RPMI7951 (cell line): ENCODE measurements at regions not wholly inside any gene's neighbourhood (a gene's known extent, or its start where the extent isn't known, plus 50 kb on each side); places are given as distances from the start of the nearest gene placed in this dataset.
A peak's percentile ranks its signal among the peaks of the same experiment; 100 is the strongest.

Experiments
- DNase-seq: peaks from one replicate; pipeline ENCODE4 v3.0.0-alpha.2; 2012; ENCODE audit warnings: low read depth

DNA sequence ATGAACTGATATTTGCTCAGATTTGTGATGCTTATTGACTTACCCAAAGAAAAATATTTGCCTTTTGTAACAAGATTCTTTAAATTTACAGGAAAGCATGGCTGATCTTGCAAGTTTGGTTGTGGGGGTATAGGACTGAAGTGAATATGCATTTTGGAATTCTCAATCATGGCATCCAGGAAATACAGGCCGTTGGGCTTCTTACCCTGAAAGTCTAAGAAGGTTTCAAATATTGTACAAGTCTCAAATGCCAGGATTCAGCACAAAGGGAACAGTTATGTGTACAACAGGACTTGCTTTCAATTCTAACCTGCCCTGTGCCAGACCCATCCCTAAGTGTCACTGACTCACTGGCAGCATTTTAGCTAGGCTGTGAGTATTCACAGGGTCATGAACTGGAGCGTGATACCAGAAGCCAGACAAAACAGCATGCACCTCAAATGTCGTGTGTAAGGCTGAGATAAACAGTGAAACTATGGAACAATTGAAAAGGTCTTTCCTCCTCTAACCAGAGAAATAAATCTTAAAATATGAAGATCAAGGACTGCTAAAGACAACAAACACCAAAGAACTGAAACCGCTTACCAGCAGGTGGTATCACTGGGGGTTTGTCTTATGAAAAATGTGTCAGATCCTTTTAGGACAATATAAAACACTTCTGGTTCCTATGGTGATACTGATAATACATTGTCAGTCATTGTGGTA is 168.6 kb upstream of the RGMB start:
- no peak for DNase-seq

DNA sequence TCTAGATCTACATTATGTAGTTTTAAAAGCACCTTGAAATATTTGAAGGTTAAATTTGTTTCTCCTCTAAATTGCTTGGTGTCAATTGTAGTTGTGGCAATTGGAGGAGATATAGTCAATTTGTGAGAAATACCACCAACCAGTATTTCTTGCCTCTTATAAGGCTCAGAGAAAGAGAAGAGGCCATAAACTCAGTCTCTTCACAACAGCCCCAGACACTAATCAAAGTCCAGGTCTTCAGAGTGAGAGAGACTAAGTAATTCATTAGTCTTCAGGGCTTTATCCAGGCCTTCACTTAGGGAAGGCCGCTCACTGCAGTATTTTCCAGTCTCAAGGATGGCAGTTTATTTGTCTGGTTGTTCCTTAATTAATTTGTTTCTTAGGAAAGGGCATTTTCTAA is 168.0 kb upstream of the RGMB start:
- no peak for DNase-seq

DNA sequence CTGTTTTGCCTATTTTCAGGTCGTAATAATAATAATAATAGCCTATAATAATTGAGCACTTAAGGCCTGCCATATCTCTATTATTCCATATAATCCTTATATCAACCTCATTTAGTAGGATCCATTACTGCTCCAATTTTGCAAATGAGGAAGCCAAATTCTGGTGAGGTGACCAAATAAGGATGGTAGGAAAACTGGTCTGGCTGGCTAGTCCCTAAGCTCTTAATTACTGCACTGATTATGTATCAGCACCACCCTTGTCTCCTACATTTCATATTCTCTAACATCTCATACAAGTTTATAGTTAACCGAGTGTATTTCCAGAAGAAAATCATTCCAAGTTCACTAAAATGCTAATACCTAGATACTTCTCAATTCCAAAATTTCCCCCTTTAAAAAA is 166.5 kb upstream of the RGMB start:
- no peak for DNase-seq

DNA sequence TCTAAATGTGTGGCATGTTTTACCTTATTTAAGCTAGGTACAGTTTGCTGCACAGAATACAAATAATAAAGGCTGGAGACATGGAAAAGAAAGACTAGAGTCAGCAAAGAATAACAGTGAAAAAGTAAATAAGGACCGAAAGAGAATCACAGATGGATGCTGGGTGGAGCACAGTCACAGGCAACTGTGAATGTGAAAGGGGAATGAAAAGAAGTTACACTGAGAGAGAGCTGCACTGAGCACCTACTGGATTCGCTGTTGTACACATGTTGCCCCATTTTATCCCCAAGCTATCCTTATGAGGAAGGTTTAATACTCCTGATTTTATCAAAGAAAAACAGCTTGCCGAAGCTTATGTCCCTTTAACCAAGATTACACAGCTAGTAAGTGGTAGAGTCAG is 165.4 kb upstream of the RGMB start:
- no peak for DNase-seq

DNA sequence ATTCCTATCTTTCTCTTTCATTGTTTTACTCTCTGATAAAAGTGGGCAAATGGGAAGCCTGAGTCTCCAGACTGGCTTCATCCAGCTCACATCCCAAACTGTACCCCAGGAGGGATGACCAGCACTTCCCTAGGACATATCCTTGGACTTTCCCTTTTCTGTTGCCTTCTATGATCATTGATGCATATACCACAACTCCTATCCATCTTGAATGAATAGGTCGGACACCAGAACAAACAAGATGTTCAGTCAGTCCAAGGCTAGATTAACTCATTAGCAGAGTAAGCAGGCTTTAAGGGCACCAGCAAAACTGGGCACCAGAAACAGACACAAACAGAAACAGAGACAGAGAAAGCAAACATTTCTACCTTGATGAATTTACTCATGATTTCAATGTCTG is 159.1 kb upstream of the RGMB start:
- DNase-seq, result no peak

DNA sequence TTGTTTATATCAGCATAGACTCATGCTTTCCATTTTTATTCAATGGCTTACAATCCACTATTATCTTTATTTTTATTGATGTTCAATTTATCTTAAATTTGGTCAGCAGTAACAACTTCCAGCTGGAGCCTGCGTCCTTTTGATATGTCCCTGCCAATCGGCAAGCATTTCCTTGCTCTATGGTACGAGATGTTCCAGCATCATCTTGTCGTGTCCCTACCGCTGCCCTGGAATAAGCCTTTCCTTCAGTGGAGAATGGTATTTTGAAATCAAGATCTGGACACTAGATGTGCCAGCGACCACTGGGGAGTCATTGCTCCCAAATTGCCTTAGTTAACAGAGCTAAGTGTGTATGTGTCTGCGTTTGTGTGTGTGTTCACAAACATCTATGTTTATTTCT is 151.6 kb upstream of the RGMB start:
- DNase-seq, result no peak

DNA sequence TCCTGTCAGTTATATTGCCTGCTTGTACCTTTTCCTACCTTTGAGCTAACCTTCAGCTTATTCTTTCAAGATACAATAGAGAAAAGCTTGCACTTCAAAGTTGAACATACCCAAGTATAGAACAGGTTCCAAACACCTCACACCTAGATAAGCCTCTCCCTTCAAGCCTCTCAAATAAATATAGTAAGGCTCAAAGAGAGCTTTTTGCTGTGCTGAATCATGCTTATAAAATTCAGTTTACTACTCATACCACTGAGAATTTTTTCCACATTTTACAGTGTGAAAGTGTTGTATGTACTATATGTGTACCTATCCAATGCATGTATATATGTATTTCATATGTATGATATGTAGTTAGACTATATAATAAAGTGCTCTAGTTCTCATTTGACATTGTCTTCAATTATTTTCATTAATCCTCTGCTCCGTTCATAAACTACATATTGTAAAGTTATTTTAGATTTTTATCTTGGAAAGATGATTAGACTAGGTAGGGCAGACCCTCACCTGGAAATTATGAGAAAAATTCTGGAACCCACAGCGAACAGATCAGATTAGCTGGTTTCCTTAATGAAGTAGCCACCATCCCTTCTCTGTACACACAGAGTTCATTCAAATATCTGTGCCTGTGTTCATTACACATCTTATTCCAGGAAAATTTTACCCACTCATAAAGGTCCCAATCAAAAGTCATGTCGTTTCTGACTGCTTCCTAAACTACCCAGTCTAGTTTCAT is 149.2 kb upstream of the RGMB start:
- DNase-seq, result no peak

DNA sequence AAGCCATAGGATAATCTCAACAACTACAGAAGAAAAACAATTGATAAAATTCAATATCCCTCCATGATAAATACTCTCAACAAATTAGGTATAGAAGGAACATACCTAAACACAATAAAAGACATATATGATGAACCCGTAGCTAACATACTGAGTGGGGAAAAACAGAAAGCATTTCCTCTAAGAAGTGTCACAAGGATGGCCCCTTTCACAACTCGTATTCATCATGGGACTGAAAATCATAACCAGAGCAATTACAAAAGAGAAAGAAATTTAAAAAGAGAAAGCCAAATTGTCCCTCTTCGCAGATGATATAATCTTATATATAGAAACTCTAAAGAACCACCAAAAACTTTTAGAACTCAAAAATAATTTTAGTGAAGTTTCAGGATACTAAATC is 146.3 kb upstream of the RGMB start:
- no peak for DNase-seq

DNA sequence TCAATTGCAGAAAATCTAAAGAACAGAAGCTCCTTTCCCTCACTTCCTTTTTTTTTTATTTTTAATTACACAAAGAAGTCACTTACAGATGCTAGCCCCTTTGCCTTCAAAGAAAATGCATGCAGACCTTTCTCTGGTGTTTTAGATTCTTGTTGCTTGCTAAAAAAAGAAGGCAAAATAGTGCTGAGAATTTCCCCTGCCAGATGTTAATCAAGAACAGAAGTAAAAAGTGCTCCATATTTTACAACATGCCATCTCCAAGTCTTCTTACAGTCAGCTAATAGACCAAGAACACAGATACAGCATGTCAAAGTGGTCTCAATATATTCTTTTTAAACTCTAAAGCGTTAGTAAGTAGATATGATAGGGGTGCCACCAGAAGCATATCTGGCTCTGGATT is 142.8 kb upstream of the RGMB start:
- no peak for DNase-seq

DNA sequence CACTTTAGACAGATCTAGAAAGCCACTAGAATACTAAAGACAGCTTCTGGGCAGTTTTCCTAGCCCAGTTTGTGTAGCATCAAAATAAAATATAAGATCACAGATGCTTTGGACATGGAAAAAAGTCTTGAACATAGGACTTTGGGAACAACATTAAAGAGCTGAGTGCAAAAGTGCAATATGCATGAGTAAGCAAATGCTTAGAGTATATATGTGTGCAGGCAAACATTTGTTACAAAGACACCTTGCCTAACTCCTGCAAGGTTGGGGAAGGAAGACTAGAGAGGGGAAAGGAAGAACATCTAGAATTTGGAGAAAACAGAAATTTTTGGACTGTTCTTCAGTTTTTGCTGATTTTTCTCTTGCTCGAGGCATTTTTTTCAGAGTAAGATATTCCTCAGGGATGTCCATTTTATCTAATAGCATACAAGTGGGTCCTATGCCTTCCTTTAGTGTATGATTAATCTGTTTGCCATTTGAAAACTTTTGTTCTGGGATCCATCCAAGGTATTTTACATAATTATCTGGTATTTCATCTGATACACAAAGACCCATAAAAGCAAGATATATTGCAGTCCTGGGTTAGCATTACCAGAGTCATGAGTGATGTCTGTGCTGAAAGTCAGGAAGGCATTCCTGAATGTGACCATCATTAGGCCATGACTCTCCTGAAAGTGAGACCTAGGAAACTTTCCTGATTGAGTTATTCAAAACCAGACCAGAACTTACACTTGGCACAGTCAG is 142.0 kb upstream of the RGMB start:
- peak; percentile 55 for DNase-seq

DNA sequence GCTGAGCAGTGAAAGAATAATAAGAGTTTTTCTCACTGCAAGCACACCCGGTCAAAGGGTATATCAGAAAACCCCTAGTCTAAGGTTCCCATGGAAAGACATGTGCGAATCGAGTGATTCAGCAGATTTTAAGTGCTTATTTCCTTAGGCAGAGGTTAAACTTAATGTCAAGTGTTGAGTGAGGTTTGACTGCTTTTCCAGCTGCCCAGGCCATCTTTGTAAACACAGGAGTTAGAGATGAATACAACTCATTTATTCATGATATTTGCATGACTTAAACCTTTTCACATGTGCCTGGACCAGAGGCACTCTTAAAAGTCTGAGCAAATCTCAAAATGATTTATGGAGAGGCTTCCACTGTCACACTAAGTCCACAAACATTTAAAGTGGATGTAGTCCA is 137.8 kb upstream of the RGMB start:
- peak; percentile 12 for DNase-seq

DNA sequence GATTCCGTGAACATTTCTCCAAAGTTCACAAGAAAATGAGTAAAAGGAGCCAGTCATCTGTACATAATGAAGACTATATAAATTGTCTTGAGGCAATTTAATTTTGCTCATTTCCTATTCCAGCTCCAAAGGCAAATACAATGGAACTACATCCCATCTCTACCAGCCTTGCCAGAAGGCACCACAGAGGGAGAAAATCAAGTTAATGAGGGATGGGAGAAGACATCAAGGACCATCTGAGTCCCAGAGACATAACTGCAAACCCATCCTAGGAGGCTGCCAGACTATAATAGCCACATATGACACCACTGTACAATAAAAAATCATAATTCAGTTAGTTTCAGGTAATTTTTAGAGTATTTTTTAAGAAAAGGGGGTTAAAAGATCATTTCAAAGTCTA is 136.3 kb upstream of the RGMB start:
- DNase-seq, result no peak

DNA sequence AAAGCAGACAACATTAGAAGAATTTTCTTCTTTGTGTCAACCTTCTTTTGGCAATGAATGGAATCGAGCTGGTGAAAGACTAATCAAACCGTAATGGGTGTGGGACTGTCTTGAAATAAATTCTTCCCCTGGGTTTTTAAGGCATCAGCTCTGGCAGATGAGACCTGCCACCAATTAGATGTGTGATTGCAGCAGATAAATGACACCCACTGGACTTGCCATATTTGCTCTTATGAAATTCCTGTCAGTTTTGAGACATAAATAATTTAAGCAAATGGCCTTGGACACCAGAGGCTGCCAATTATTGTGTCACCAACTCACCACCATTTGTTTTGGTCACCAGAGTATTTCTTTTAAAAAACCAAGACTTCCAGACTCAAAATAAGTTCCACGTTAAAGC is 135.9 kb upstream of the RGMB start:
- DNase-seq, result no peak

DNA sequence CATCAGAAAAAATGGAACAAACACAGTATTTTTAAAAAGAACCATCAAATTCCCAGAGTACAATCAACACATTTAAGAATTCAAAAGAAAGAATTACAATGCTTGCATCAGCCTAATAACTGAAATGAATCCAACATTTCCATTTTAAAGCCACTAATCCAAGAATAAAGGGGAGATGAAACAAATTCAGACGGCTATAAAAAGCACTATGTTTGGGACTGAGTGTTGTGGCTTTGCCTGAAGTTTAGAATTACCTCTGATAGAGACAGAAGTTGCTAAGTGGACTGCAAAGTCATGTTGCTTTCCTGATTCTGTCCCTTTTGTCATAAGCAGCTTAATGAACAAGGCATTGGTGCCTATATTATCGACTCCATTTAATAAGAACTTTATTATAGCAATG is 135.4 kb upstream of the RGMB start:
- no peak for DNase-seq

DNA sequence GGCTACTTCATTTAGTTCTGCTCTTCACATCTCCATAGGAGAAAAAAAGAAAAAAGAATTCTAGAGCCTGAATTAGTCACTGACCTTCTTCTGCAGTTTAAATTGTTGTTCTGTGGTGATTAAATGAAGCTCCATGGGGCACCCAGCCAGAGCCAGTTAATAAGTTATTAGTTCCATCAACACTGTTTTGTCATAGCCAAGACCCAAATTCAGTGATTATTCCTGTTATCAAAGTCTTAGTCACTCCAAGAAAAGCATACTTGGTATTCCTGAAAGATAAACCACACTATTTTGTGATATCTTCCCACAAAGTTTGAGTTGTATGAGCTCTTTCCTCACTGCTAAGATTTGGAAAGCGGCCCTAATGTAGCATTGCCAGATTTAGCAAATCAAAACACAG is 134.8 kb upstream of the RGMB start:
- DNase-seq, result no peak

DNA sequence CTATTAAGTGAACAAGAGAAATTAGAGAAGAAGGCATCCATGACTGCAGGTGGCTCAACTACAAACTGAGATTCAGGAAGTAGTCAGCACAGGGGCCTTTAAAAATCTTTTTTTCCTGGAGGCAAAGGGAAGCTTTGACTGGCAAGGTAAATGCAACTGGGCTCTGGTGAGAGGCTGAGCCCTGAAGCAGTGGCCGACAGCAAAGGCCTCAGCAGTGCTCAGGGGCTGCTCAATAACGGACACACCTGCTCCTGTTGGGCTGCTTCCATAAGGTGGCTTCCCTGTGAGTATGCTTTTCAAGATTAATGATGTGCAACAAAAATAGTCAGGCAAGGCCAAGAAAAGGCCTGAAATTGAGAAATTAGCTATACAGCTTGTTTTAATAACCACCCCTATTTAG is 134.2 kb upstream of the RGMB start:
- no peak for DNase-seq

DNA sequence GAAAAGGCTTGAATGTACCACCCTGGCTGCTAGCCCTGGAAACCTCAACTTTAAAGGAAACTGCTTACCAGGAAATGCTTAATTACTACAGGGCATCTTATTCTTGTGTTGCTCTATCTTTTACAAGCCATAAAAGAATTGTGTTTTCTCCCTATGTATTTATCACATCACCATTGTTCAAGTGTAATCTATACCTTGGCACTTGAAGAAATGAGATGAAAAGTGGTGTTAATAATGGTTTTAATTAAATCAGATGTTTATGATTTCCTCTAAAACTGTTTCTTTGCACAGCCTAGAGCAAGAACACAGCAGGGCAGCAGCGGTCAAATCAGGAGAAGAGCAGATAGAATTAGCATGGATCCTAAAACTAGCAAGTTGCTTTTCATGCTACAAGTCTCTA is 131.8 kb upstream of the RGMB start:
- DNase-seq, result no peak

DNA sequence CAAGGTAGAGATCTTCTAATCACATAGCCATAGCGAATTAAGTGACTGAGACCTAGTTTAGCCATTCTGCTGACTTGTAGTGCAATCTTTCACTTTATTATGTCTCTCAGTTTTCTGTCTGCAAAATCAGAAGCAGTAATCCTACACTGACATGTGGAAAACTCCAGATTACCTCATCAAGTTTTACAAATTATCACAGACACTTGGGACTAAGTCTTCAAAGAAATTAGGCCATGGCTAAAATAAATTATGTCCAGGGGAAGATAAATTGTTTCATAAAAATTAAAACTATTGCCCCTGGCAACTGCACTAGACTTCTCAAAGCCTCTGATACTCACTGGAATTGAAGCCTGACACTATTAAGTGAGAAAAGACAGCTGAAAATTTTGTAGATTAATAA is 129.9 kb upstream of the RGMB start:
- DNase-seq, result no peak

DNA sequence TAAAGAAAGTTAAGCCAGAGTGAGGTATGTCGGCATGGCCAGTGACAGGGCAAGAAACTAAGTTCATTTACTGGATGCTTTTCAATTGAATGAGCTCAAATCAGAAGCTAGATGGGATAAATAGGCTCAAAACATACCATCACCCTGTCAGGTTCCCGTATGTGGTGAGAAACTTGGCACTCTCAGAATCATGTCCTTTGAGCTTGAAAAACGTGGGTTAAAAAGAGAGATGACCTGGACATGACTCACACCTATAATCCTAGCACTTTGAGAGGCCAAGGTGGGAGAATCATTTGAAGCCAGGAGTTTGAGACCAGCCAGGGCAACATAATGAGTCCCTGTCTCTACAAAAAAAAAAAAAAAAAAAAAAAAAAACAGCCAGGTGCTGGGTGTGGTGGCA is 121.7 kb upstream of the RGMB start:
- no peak for DNase-seq

DNA sequence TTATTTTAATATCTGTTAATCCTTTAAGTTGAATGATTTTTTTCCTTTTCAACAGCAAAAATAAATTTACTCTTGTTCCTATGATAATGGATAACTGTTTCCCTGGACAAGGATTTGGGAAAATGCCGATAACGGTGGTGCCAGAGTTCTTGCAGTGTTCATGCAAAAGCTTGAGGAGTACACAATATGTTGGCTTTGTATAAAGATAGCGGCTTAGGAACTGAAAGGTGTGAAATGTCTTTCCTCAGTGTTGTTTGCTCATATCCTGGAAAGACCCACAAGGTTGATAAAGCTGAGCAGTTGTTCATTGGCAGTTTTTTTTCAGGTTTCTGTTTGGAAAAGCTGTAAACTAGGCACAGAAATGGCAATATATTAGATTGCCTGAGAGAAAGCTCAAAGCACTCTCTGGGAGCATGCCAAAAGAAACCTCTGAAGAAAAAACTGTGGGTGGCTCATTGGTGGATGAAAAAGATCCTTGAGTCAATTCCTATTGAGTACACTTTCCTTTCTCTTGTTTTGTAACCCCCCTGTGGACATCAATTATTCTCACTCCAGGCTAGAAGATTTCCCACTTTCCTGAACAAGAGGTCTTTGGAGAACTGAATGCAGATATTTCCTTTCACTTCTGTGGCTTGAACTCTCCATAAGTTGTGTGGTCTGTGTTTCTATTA is 117.2 kb upstream of the RGMB start:
- DNase-seq, result no peak

DNA sequence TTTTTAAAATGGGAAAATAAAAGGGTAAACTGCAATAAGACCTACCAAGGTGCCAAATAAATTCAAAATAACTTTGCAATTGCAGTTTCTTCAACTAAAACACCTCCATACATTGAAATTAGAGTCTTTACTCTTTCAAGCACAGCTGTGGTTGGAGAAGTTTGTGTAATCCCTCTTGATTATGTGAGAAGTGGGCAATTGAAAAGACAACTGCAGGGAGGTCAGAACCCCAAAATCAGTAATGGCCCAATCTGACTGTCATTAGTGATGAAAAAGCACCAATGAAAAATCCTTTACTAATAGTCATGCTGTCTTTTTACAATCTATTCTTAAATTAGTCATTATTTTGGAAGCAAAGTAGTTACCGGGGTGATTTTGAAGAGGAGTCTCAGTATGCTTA is 116.7 kb upstream of the RGMB start:
- no peak for DNase-seq

DNA sequence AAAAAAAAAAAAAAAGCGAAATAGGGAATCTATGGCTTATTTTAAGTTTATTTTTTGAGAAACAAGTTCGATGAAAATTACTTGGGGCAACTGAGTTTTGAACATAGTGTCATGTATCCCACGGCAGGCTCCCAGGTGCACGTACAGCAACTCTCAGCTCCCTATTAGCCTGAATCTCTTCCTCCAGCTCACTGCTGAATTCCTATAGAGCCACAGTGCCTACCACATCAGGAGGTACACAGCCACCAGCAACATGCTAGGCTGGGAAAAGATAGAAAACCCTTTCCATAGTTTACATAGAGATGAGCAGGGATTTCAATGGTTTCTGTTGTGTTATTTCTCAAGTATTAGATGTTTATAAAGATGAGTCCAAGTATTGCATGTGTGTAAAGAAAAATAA is 115.9 kb upstream of the RGMB start:
- no peak for DNase-seq

DNA sequence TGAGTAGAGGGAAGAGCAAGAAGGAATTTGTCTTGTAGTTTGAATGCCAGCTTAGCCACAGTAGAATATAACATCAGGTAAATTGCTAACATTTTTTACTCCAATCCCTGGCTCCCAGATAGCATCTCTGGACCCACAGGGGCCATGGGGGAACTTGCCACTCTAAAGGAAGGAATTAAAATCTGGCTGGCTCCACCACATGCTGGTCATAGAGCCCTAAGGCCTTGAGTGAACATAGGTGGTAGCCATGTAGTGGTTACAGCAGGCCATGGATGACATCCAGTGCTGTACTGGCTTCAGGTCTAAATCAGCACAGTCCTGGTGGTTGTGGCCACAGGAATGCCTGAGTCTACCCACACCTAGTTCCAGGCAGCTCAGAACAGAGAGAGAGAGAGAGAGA is 109.9 kb upstream of the RGMB start:
- DNase-seq, result no peak
